Astrocyte (in vitro differentiated cells and primary cell): ENCODE measurements at regions not wholly inside any gene's neighbourhood (a gene's known extent, or its start where the extent isn't known, plus 50 kb on each side); places are given as distances from the start of the nearest gene placed in this dataset.

Source experiments
- DNase-seq: peaks from one replicate; pipeline ENCODE4 v3.0.0-alpha.2; 2010; ENCODE audit warnings: low read depth
- FAIRE-seq: peaks from 2 replicates; lab custom pipeline; 2011; peaks lifted over from hg19 to GRCh38; lab: Jason Lieb, UNC
- H2AFZ ChIP-seq: 2 replicates; pipeline ENCODE4 v1.6.0; 2012; ENCODE audit warnings: low read depth, low read length, inconsistent platforms
- H3K27ac ChIP-seq: 2 replicates; pipeline ENCODE4 v1.5.1; 2011; ENCODE audit warnings: low read depth, low read length, inconsistent platforms
- H3K27me3 ChIP-seq: 2 replicates; pipeline ENCODE4 v1.6.0; 2011; ENCODE audit warnings: low read length, inconsistent platforms; ENCODE audit not compliant: insufficient read depth
- H3K36me3 ChIP-seq: 2 replicates; pipeline ENCODE4 v1.5.1; 2011; ENCODE audit warnings: low read length, inconsistent platforms; ENCODE audit not compliant: insufficient read depth
- H3K4me1 ChIP-seq: 2 replicates; pipeline ENCODE4 v1.5.1; 2011; ENCODE audit warnings: low read length, inconsistent platforms; ENCODE audit not compliant: insufficient read depth
- H3K4me2 ChIP-seq: 2 replicates; pipeline ENCODE4 v1.6.0; 2012; ENCODE audit warnings: low read length, inconsistent platforms
- H3K4me3 ChIP-seq: 2 replicates; pipeline ENCODE4 v1.5.1; 2011; ENCODE audit warnings: low read depth, mild to moderate bottlenecking, low read length, inconsistent platforms; ENCODE audit not compliant: insufficient read depth
- H3K79me2 ChIP-seq: 2 replicates; pipeline ENCODE4 v1.6.0; 2012; ENCODE audit warnings: mild to moderate bottlenecking, low read length, inconsistent platforms; ENCODE audit not compliant: insufficient read depth
- H3K9ac ChIP-seq: 2 replicates; pipeline ENCODE4 v1.6.0; 2012; ENCODE audit warnings: mild to moderate bottlenecking, low read length, inconsistent platforms
- H3K9me3 ChIP-seq: 2 replicates; pipeline ENCODE4 v1.5.1; 2012; ENCODE audit warnings: low read depth, mild to moderate bottlenecking, low read length, inconsistent platforms; ENCODE audit not compliant: insufficient read depth
- H4K20me1 ChIP-seq: 2 replicates; pipeline ENCODE4 v1.6.0; 2012; ENCODE audit warnings: low read length, inconsistent platforms; ENCODE audit not compliant: insufficient read depth
- H3K27ac Mint-ChIP-seq: one replicate; pipeline ENCODE4 v1.8.0; 2021; ENCODE audit warnings: mild to moderate bottlenecking, mixed read lengths; ENCODE audit not compliant: unreplicated experiment
- H3K27me3 Mint-ChIP-seq: one replicate; pipeline ENCODE4 v1.8.0; 2021; ENCODE audit warnings: low read depth, mixed read lengths; ENCODE audit not compliant: unreplicated experiment
- H3K36me3 Mint-ChIP-seq: one replicate; pipeline ENCODE4 v1.8.0; 2021; ENCODE audit warnings: low read depth, mixed read lengths; ENCODE audit not compliant: unreplicated experiment
- H3K4me1 Mint-ChIP-seq: one replicate; pipeline ENCODE4 v1.8.0; 2021; ENCODE audit warnings: low read depth, mixed read lengths; ENCODE audit not compliant: unreplicated experiment
- H3K4me3 Mint-ChIP-seq: one replicate; pipeline ENCODE4 v1.8.0; 2021; ENCODE audit warnings: mild to moderate bottlenecking, moderate library complexity, mixed read lengths; ENCODE audit not compliant: unreplicated experiment
- H3K9me3 Mint-ChIP-seq: one replicate; pipeline ENCODE4 v1.8.0; 2021; ENCODE audit warnings: mild to moderate bottlenecking, mixed read lengths; ENCODE audit not compliant: unreplicated experiment
- CTCF ChIP-seq: IDR thresholded peaks from 2 replicates; pipeline ENCODE4 v1.5.1; 2011; ENCODE audit warnings: low read depth, mild to moderate bottlenecking, inconsistent platforms, low read length, moderate library complexity; ENCODE audit not compliant: insufficient read depth
- EZH2 ChIP-seq: IDR thresholded peaks from 2 replicates; pipeline ENCODE4 v1.6.1; 2012; ENCODE audit warnings: mild to moderate bottlenecking, low read length, inconsistent platforms; ENCODE audit not compliant: insufficient read depth

- no peaks in the 10 kb centered on the region for H3K79me2 ChIP-seq
- no peak for DNase-seq
- H3K4me3 ChIP-seq, result no peak overlapping the region
- no peak overlapping the region for H2AFZ ChIP-seq
- H3K27me3 ChIP-seq, result no peaks in the 10 kb centered on the region
- no peaks in the 10 kb centered on the region for H3K9me3 ChIP-seq
- H3K27ac ChIP-seq, result no peak overlapping the region
- H3K4me2 ChIP-seq, result no peak overlapping the region
- no peak for TF ChIP-seq EZH2
- peak; percentile 25 for TF ChIP-seq CTCF
- no peak overlapping the region for H3K4me3 Mint-ChIP-seq
- H3K27me3 Mint-ChIP-seq, result peaks cover 2% of the 10 kb centered on the region
- H3K4me1 Mint-ChIP-seq, result no peaks in the 10 kb centered on the region
- H3K36me3 Mint-ChIP-seq, result no peaks in the 10 kb centered on the region
- H3K4me1 ChIP-seq, result no peaks in the 10 kb centered on the region
- no peak overlapping the region for H3K9ac ChIP-seq
- no peaks in the 10 kb centered on the region for H3K9me3 Mint-ChIP-seq
- no peak for FAIRE-seq
- H3K36me3 ChIP-seq, result no peaks in the 10 kb centered on the region
- no peak overlapping the region for H3K27ac Mint-ChIP-seq
- H4K20me1 ChIP-seq, result no peaks in the 10 kb centered on the region
These were observed 75.2 kb upstream of the SMARCA2 start for GRCh38 chr9:1939926-1940368.

- H3K4me2 ChIP-seq, result no peak overlapping the region
- H3K27ac ChIP-seq, result no peak overlapping the region
- no peaks in the 10 kb centered on the region for H3K4me1 ChIP-seq
- Mint-ChIP-seq H3K27ac (no peak overlapping the region), H3K36me3 (no peaks in the 10 kb centered on the region), H3K27me3 (peaks cover 2% of the 10 kb centered on the region), H3K4me1 (no peaks in the 10 kb centered on the region), H3K4me3 (no peak overlapping the region), H3K9me3 (no peaks in the 10 kb centered on the region)
- H3K27me3 ChIP-seq, result no peaks in the 10 kb centered on the region
- no peak overlapping the region for H3K9ac ChIP-seq
- no peak for DNase-seq
- no peak overlapping the region for H2AFZ ChIP-seq
- no peaks in the 10 kb centered on the region for H4K20me1 ChIP-seq
- no peaks in the 10 kb centered on the region for H3K36me3 ChIP-seq
- no peak overlapping the region for H3K4me3 ChIP-seq
- TF ChIP-seq EZH2 (no peak), CTCF (no peak)
- no peak for FAIRE-seq
- no peaks in the 10 kb centered on the region for H3K9me3 ChIP-seq
- no peaks in the 10 kb centered on the region for H3K79me2 ChIP-seq
These were observed 73.2 kb upstream of the SMARCA2 start for GRCh38 chr9:1941989-1942388.

GRCh38 chr9:1946526-1947283 is 68.4 kb upstream of the SMARCA2 start:
- Mint-ChIP-seq H3K27ac (no peak overlapping the region), H3K4me1 (no peaks in the 10 kb centered on the region), H3K27me3 (no peaks in the 10 kb centered on the region), H3K36me3 (no peaks in the 10 kb centered on the region), H3K4me3 (no peak overlapping the region), H3K9me3 (no peaks in the 10 kb centered on the region)
- Histone ChIP-seq H3K36me3 (no peaks in the 10 kb centered on the region), H3K9me3 (no peaks in the 10 kb centered on the region), H3K4me2 (no peak overlapping the region), H2AFZ (no peak overlapping the region), H3K79me2 (no peaks in the 10 kb centered on the region), H3K4me3 (no peak overlapping the region), H4K20me1 (no peaks in the 10 kb centered on the region), H3K9ac (no peak overlapping the region), H3K4me1 (no peaks in the 10 kb centered on the region), H3K27ac (no peak overlapping the region), H3K27me3 (no peaks in the 10 kb centered on the region)
- no peak for DNase-seq
- no peak for FAIRE-seq
- no peak for TF ChIP-seq EZH2
- TF ChIP-seq CTCF, result no peak
